ENCODE measurements at regions not wholly inside any gene's neighbourhood (a gene's known extent, or its start where the extent isn't known, plus 50 kb on each side); places are given as distances from the start of the nearest gene placed in this dataset.

DNA sequence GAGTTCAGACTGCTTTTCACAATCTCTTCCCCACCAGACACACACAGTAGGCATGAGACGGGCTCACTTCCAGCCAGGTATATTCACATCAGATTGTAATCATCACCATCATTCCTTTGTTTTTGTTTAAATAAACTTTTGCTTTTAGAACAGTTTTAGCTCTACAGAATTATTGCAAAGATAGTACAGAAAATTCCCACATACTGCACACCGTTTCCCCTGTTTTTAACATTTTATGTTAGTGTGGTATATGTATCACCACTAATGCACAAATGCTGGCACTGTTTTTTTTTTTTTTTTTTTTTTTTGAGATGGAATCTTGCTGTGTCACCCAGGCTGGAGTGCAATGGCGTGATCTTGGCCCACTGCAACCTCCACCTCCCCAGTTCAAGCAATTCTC is 83.3 kb upstream of the ANO1 start:
- no peak for DNase-seq (ENCODE audit: low read depth)

DNA sequence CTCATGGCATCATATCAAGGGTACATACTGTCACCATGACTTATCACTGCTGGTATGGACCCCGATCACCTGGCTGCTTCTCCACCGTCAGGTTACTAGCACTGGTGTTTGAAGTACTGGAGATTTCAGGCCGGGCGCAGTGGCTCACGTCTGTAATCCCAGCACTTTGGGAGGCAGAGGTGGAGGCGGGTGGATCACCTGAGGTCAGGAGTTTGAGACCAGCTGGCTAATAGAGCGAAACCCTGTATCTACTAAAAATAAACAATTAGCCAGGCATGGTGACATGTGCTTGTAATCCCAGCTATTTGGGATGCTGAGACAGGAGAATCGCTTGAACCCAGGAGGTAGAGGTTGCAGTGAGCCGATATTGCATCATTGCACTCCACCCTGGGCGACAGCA is 82.4 kb upstream of the ANO1 start:
- no peak for DNase-seq (ENCODE audit: low read depth)

DNA sequence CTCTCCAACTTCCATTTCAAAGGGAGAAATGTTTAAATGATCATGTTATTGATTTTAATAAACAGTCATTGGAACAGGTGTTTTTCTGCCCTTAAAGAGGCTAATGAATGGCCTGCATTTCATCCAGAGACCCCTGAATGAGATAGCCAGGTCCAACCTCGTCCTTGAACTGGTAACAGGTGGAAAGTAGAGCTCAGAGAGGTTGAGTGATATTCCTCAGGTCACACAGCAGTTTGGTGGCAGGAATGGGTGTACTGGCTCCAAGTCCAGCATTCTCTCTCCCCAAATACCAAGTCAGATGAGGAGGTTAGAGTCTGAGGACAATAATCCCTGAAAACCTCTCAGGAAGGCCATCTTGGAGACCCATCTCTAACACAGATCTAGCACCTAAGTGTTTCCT is 81.7 kb upstream of the ANO1 start:
- DNase-seq (ENCODE audit: low read depth), result no peak

DNA sequence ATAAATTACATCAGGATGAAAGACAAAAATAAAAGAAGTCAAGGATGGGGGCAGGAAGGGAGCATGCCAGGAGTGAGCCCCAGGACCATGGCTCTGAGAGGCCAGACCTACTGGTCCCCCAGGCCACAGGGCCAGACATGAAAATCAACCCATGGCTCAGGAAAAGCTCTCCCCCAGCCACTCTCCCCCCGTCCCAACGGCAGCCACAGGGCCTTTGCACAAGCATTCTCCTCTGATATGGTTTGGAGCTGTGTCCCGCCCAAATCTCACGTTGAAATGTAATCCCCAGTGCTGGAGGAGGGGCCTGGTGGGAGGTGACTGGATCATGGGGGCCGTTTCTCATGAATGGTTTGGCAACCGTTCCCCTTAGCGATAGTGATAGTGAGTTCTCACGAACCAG is 80.8 kb upstream of the ANO1 start:
- DNase-seq (ENCODE audit: low read depth), result no peak

DNA sequence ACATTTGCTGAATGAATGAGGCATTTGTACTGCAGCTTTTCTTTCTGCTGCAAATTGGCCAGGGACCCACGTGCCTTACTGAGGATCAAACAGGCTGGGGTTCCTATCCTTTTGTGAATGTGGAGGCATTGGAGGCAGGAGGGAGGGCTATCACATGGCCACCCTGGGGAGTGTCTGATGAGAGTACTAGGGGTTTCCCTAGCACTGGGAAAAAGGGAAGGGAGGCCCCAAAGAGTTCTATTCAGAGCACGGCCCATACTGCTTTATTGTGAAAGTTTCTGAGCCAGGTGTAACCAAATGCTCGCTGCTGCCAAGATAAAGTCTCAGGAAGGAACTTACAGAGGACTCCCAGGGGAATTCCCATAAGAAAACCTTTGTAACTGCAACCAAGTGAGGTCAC is 78.4 kb upstream of the ANO1 start:
- no peak for DNase-seq (ENCODE audit: low read depth)

DNA sequence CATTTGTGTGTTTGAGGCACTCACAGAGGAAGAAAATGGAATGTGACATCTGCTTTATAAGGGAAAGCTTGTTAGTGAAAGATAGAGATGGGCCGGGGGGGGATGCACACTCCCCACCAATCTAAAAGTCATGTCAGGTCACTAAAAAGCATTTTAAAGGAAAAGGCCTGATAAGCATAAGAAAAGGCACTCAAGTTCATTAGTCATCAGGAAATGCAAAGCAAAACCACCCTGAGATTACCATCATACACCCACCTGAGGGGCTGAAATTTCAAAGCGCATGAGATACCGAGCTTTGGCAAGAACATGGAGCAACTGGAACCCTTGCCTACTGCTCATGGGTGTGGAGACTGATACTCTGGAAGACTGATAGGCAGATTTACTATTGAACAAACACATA is 77.9 kb upstream of the ANO1 start:
- no peak for DNase-seq (ENCODE audit: low read depth)

DNA sequence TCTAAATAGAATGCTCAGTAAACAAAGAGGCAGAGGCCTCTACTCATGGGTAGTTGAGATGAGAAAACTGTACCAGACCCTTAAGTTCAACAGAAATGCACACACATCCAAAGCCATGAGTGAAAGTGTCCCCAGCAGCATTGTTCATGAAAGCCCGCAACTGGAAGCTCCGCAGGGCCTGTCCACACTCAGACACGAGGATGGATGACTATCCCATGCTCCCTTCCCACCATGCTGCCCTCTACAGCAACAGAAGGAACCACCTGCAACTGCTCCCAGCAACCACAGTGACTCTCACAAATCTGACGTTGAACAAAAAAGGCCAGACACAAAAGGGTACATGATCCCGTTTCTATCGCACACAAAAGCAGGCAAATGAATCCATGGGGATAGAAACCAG is 76.9 kb upstream of the ANO1 start:
- no peak for DNase-seq (ENCODE audit: low read depth)

DNA sequence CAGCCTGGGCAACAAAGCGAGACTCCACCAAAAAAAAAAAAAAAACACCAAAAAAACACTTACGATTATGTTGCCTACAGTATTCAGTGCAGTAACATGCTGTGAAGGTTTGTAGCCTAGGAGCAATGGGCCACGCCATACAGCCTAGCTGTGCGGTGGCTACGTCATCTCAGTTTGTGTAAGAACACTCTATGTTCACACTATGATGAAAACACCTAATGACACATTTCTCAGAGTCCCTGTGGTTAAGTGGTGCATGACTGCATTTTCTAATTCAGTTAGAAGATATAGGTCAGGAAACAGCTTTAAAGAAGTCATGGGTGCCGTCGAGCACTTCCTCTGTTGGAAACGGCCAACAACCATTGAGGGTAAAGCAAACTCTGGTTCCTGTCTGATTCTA is 75.7 kb upstream of the ANO1 start:
- DNase-seq (ENCODE audit: low read depth), result no peak

DNA sequence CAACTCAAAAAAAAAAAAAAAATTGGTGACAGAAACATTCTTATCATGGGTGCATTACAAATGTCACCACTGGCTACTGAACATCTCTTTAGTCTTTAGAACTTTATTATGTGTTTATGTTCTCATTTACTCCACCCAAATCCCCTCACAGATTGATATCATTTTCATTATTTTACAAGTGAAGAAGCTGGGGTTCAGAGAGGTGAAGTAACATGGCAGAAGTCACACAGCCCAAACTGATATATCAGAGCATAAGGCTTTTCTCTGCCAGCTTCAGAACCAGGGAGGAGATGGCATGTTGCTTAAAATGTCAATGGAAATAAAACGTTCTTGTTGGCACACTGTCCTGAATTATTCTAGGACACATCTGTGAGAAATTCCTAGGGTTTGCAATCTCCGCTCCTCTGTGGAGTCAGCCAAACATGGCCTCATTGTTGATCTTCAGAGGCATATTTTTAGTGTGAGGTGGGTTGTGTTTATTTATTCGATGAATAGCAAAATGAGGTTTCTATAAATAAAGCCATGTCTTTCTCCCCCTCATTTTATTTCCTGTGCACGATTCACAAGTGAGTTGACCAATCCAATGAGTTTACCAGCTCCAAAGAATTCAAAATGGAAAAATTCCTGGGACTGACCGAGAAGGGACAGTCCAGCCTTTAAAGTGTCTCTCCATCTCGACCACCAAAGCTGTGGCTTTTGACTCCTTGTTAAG is 72.9 kb upstream of the ANO1 start:
- no peak for DNase-seq (ENCODE audit: low read depth)

DNA sequence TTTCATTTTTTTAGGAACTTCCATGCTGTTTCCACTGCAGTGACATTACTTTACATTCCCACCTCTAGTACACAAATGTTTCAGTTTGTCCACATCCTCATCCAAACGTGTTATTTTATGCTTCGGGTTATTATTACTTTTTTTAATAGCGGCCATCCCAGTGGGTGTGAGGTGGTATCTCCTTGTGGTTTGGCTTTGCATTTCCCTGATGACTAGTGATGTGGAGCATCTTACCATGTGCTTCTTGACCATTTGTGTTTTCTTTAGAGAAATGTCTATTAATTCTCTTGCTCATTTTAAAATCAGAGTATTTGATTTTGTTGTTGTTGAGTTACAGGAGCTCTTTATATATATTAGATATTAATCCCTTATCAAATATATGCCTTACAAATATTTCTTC is 70.3 kb upstream of the ANO1 start:
- DNase-seq (ENCODE audit: low read depth), result no peak

DNA sequence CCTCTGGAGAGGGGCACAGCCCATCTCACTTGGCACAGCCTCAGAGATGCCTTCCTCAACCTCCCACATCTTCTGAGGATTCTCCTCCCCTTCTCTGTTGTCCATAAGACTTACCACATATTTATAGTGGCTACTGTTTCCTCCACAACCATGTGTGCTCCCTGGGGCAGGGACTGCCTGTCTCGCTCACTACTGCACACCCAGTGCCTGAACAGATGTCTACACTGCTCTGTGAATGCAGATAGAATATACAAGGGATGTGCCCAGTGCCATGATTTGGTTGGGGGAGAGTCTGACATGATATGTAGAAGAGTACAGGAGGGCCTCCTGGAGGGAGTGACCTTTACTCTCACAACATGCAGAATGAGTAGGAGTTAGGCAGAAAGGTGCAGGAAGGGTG is 67.3 kb upstream of the ANO1 start:
- DNase-seq (ENCODE audit: low read depth), result no peak

DNA sequence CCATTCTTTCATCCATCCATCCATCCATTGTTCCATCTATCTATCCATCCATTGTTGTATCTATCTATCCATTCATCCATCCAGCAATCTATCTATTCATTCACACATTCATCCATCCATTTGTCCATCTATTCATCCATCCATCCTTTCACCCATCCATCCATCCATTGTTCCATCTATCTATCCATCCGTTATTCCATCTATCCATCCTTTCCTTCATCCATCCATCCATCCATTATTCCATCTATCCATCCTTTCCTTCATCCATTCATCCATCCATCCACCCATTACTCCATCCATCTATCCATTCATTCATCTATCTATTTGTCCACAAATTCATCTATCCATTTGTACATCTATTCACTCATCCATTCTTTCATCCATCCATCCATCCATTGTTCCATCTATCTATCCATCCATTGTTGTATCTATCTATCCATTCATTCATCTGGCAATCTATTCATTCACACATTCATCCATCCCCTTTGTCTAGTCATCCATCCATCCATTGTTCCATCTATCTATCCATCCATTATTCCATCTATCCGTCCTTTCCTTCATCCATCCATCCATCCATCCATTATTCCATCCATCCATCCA is 65.9 kb upstream of the ANO1 start:
- DNase-seq (ENCODE audit: low read depth), result no peak

DNA sequence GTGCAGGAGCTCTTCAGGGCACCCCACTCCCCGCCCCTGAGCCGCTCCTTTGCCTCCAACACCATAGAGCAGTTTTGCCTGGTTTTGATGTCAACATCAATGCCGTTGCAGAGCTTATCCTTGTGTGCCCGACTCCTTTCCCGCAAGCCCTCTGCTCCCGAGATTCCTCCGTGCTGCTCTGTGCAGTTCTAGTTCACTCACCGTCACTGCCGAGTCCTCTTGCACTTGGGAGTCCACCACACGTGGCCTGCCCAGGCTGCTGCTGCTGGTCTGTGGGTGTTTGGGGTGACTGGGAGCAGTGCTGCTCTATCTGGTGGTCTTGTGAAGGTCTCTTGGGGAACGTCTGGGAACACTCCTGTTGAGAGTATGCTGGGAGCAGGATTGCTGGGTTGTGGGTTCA is 63.8 kb upstream of the ANO1 start:
- DNase-seq (ENCODE audit: low read depth), result no peak

DNA sequence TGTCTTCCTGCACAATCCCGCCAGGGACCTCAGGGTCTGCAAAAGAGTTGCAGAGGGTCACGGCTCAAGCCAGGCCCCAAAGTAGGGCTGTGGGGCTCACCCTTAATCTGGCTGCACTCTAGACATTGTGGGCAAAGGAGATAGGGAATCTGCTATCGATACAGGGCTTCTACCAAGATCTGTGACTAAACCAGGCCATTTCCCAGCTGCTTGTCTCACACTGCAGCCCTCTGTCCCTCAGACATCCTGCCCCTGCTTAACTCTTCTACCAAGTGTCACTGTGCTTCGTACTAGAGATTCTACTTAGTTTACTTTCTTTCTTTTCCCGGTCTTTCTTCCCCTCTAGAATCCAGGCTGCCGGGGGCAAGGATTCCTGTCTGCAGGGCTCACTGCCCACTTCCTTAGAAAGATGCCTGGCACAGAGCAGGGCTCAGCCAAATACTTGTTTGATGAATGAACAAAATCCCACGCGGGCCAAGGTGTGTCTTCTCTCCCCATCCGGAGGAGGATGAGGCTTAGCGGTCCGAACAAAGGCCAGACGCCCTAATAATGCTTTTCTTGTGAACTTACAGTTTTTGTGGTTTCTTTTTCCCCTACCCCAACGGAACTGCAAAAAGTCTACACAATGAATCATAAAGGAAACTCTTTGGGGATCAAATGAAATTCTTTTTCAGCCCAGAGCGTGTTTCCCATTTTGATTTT is 61.3 kb upstream of the ANO1 start:
- no peak for DNase-seq (ENCODE audit: low read depth)

DNA sequence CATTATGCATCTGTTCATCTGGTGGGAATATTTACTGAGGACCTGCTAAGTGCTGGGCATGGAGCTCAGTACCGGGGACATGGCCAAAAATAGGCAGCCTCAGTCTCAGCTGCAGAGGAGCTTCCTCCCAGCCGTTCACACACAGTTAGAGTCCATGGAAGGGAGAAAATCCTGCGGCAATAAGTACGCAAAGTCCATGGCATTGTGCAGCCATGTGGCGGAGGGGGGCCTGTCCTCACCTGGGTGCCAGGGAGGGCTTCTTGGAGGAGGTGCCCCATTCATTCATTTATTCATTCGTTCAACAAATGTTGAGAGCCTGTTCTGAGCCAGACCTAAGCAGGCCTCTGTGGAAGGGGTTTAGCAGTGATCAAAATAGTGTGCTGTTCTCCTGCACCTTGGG is 59.3 kb upstream of the ANO1 start:
- no peak for DNase-seq (ENCODE audit: low read depth)

DNA sequence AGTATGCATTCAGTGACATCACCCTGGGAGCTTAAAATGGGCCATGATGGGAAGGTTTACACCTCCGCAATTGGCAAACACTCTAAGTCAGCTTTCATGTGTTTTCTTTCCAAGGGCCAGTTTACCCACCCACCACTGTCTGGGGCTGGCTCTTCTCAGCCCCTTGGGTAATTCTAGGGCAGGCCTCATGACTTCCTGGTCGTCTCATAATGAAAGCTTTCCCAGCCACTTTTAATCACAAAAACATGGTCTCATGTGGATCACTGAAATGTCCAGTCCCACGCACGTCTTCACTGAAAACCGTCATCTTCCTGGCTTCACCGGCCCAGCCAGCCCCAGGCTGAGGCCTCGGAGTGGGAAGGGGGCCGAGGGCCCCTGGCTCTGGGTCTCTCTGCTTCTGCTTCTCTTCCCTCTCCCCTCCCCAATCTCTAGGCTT is 58.5 kb upstream of the ANO1 start:
- no peak for DNase-seq (ENCODE audit: low read depth)

DNA sequence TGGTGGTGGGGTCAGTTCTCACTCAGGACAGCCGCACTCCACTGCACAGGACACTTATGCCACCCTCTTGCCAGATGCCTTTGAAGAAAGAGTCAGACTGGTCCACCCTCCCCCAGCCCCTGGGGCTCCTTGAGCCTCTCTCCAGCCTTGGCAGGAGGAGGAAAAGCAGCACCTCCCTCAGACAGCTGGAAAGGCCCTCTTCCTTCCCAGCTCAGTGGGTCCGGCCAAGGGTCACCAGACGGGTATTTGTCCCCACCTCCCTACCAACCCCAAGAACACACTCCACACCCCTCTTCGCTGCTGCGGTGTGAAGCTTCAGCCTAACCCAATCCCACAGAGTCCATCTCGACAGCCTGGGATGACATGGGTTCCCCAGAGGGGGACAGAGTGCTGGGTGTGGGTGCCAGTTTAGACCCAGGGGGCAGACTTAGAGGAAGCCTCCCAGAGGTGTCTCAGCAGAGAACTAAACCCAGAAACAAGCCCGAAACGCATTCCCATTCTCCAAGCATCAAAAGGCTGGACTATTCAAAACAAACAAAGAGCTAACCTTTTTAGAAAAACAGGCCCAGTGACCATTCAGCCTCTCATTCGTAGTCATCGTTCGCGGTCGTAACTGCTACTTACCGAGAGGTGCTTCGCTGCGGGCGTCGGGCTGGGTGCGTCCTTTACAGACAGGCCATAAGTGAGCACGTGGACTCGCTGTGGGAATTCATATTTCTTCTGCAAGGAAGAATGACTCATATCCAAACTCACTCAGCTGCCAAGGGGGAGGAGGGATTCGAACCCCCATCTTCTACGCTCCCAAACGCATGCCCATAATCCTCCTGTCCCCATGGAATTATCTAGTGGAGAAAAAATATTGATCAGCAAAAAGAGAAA is 57.5 kb upstream of the ANO1 start:
- DNase-seq (ENCODE audit: low read depth), result no peak

DNA sequence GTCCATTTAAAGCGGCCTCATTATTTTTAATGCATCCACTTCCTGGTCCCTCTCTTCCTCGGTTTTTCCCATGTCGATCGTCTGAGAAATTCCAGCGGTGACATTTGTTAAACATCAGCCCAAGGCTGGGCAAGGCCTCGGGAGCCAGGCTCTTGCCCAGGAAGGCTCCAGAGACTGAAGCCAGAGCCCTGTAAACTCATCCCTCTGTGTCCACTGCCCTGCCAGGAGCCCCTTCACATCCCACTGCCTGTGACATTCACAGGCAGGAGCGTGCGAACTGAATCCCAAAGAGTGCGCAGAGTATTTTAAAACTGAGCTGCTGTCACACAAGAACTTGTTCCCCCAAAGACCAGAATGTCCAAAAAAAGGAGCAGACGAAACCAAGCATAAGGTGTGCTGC is 56.5 kb upstream of the ANO1 start:
- no peak for DNase-seq (ENCODE audit: low read depth)

DNA sequence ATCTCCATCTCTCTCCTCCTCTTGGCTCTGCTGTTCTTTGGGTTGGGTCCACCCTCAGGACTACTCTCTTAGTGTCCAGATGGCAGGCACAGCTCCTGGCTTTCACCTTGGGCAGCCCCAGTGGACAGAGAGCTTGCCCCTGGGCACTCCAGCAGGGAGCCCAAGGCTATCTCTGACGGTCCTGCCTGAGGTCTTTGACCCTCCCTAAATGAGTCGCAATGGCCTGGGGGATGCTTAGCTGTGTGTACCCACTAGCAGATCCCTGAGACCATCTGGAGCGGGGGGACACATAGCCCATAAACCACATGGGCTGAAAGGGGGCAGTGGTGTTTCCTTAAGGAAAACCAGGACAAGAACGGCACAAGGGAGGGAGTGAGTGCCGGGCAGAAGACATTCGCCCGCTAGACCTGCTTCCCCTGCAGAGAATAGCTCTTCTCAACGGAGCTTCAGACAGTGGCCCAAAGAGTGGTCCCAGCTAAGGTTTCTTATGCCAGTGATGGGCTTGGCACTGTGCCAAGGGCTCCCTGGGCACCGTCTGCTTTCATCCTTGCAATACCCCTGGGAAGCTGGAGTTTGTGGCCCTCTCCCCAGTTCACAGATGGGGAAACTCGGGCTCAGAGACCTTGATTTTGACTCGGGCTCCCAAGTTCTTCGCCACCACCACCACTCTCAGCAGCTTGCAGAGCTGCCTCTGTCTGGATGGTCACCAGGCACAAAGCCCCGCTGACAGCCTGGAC is 53.9 kb upstream of the ANO1 start:
- no peak for DNase-seq (ENCODE audit: low read depth)

DNA sequence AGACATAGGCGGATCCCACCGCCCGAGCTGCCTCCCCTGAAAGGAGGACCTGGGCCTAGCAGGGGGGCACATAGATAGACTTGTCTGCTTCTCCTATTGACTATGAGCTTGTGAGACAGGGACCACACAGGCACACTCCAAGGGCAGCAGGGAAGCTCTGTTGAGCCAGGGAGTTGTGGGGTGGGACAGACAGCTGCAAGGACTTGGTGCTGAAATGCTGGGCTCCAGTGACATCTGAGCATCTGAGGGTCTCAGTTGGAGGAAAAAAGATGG is 53.4 kb upstream of the ANO1 start:
- DNase-seq (ENCODE audit: low read depth), result no peak

DNA sequence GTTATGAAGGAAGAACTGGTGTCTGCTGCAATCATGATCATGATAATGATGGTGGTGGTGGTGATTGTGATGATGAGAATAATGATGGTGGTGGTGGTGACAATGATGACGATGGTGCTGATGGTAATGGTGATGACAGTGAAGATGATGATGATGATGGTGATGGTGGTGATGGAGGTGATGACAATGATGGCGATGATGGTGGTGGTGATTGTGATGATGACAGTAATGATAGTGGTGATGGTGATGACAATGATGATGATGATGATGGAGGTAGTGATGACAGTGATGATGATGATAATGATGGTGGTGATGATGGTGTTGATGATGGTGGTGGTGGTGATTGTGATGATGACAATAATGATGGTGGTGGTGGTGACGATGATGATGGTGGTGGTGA is 52.8 kb upstream of the ANO1 start:
- no peak for DNase-seq (ENCODE audit: low read depth)

DNA sequence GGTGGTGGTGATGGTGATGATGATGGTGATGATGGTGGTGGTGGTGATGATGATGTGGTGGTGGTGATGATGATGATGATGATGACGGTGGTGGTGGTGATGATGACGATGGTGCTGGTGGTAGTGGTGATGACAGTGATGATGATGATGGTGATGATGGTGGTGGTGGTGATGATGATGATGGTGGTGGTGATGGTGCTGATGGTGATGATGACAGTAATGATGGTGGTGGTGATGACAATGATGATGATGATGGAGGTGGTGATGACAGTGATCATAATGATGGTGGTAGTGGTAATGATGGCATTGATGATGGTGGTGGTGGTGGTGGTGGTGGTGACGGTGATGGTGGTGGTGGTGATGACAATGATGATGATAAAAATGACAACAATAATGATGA is 52.1 kb upstream of the ANO1 start:
- DNase-seq (ENCODE audit: low read depth), result no peak

Measured in stromal cell of bone marrow (primary cell).